ENCODE measurements at regions not wholly inside any gene's neighbourhood (a gene's known extent, or its start where the extent isn't known, plus 50 kb on each side); places are given as distances from the start of the nearest gene placed in this dataset.
A peak's percentile ranks its signal among the peaks of the same experiment; 100 is the strongest.

DNA sequence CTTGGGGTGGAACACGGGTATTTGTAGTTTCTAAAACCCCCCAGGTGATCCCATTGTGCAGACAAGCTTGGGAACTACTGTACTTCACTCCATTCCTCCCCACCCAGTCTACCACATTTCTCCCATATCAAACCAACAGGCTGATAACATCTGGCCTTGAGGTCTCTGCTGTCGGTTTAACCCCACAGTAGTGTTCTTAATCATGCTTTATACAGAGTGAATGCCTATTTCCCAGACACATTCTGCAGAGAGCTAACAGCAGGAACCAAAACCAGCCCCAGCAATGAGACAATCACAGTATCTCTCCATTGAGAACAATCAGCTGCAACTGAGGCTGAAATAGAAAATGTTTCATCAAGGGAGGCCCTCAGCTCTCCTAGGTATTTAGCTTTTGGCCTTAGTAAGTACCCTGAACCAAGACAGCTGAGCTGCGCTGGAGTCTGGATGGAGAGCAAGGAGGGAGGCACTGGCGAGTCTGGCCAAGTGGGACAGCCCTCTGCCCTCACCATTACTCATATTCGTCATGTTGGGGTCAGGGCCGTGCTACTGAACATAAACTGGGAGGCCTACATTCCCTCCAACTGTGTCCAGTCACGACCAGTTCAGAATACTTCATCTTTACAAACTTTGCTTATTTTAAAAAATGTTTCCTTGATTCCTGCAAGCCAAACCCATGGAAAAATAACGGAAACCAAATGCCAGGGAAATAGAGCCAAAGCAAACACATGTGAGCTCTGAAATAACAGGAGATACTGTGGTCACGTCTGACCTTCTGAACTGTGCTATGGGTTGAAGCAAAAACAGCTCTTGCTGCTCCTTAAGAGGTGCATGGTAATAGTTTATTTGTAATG, 81.0 kb downstream of the CCDC34 start:
- no peaks in the 10 kb centered on the region for H4K20me1 ChIP-seq (ENCODE audit: insufficient read depth)
- no peak overlapping the region for H2AFZ ChIP-seq (ENCODE audit: low read depth)
- no peak overlapping the region for H3K4me3 ChIP-seq (ENCODE audit: low read depth in 2 of 2, low read length in 1 of 2)
- ChIA-PET CTCF (interaction anchor here (1.8 to 3.4 kb wide), 2 partner anchors 15 to 204 kb away, joined by 4 to 18 read pairs; no protein-coding TSS in a partner anchor), POLR2A (no interaction called here)
- WGBS (ENCODE audit: low lambda C conversion rate) = 50% methylated on average over 9 of the region's 9 CpGs
- peaks cover 11 to 12% of the 10 kb centered on the region in 2 experiments; a peak in 3 of 4 replicates for H3K4me1 ChIP-seq (ENCODE audit: control insufficient read depth in 1 of 2, insufficient read depth in 2 of 2, low read depth in 1 of 2, low read length in 1 of 2)
- H3K9me2 ChIP-seq = no peaks in the 10 kb centered on the region
- no peaks in the 10 kb centered on the region for H3K9me3 ChIP-seq
- no peaks in the 10 kb centered on the region for H3K79me2 ChIP-seq (ENCODE audit: insufficient read depth)
- H3F3A ChIP-seq (replicated peaks; ENCODE audit: insufficient read depth) = peaks cover 17% of the 10 kb centered on the region
- H3K4me2 ChIP-seq = peak overlapping the region; percentile 14
- no peak overlapping the region for H3K9ac ChIP-seq
- H3K27me3 ChIP-seq (ENCODE audit: insufficient read depth) = no peaks in the 10 kb centered on the region
- no peak for DNase-seq
- no peaks in the 10 kb centered on the region for H3K36me3 ChIP-seq (replicated peaks in 1 of 2; ENCODE audit: control insufficient read depth in 1 of 2, insufficient read depth in 2 of 2, low read length in 1 of 2)
- TF ChIP-seq, protein P1, sequence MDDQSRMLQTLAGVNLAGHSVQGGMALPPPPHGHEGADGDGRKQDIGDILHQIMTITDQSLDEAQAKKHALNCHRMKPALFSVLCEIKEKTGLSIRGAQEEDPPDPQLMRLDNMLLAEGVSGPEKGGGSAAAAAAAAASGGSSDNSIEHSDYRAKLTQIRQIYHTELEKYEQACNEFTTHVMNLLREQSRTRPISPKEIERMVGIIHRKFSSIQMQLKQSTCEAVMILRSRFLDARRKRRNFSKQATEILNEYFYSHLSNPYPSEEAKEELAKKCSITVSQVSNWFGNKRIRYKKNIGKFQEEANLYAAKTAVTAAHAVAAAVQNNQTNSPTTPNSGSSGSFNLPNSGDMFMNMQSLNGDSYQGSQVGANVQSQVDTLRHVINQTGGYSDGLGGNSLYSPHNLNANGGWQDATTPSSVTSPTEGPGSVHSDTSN (IDR thresholded peaks at IDR 0.05) = peak; percentile 39; the same call in 1 of the 2 replicates
- TF ChIP-seq EP300 (IDR thresholded peaks at IDR 0.05; ENCODE audit: borderline replicate concordance in 1 of 2, low read depth in 1 of 2, low read length in 1 of 2) (peak in 1 of 2 experiments; percentile 37; a peak in 1 of 4 replicates), FOXM1 (IDR thresholded peaks at IDR 0.05; ENCODE audit: low read depth) (peak; percentile 32; the same call in 1 of the 2 replicates), SIN3A (IDR thresholded peaks at IDR 0.05; ENCODE audit: borderline replicate concordance, low read depth, low read length) (no peak), NFIC (IDR thresholded peaks at IDR 0.05; ENCODE audit: borderline replicate concordance) (peak; percentile 84), GATA2 (CRISPR knock-in tag; IDR thresholded peaks at IDR 0.05) (peak; percentile 31; the same call in 1 of the 2 replicates), TCF12 (IDR thresholded peaks at IDR 0.05) (peak; percentile 86), RXRA (IDR thresholded peaks at IDR 0.05; ENCODE audit: borderline replicate concordance, low read depth) (peak; percentile 88), GABPA (IDR thresholded peaks at IDR 0.05; ENCODE audit: low read depth) (no peak)
- TF ChIP-seq, protein P2, sequence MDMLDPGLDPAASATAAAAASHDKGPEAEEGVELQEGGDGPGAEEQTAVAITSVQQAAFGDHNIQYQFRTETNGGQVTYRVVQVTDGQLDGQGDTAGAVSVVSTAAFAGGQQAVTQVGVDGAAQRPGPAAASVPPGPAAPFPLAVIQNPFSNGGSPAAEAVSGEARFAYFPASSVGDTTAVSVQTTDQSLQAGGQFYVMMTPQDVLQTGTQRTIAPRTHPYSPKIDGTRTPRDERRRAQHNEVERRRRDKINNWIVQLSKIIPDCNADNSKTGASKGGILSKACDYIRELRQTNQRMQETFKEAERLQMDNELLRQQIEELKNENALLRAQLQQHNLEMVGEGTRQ (IDR thresholded peaks at IDR 0.05; ENCODE audit: borderline replicate concordance, low read depth, low read length) = no peak
- peak overlapping the region; percentile 67 to 69 for H3K27ac ChIP-seq (ENCODE audit: low read depth in 2 of 2, low read length in 1 of 2)

- peak overlapping the region; percentile 14; the same call in 1 of the 2 replicates for H3K4me2 ChIP-seq
- no peak for DNase-seq
- H4K20me1 ChIP-seq (ENCODE audit: insufficient read depth) = no peaks in the 10 kb centered on the region
- H3K27ac ChIP-seq (ENCODE audit: low read depth in 2 of 2, low read length in 1 of 2) = peak overlapping the region in 1 of 2 experiments; percentile 67; a peak in 2 of 4 replicates
- no peaks in the 10 kb centered on the region for H3K27me3 ChIP-seq (ENCODE audit: insufficient read depth)
- H3K4me1 ChIP-seq (ENCODE audit: control insufficient read depth in 1 of 2, insufficient read depth in 2 of 2, low read depth in 1 of 2, low read length in 1 of 2) = peaks cover 11 to 12% of the 10 kb centered on the region in 2 experiments; a peak in 3 of 4 replicates
- no peak overlapping the region for H3K9ac ChIP-seq
- no peak overlapping the region for H2AFZ ChIP-seq (ENCODE audit: low read depth)
- WGBS (ENCODE audit: low lambda C conversion rate) = 83% methylated on average over 2 of the region's 2 CpGs
- POLR2A ChIA-PET = no interaction called here
- no peaks in the 10 kb centered on the region for H3K9me3 ChIP-seq
- no peaks in the 10 kb centered on the region for H3K79me2 ChIP-seq (ENCODE audit: insufficient read depth)
- H3K4me3 ChIP-seq (ENCODE audit: low read depth in 2 of 2, low read length in 1 of 2) = no peak overlapping the region
- H3F3A ChIP-seq (replicated peaks; ENCODE audit: insufficient read depth) = peaks cover 17% of the 10 kb centered on the region
- CTCF ChIA-PET = interaction anchor here (3.4 kb wide), 1 partner anchor 15 kb away, joined by 18 read pairs; no protein-coding TSS in a partner anchor
- no peaks in the 10 kb centered on the region for H3K9me2 ChIP-seq
- no peaks in the 10 kb centered on the region for H3K36me3 ChIP-seq (replicated peaks in 1 of 2; ENCODE audit: control insufficient read depth in 1 of 2, insufficient read depth in 2 of 2, low read length in 1 of 2)
- TF ChIP-seq MEF2A (IDR thresholded peaks at IDR 0.05; ENCODE audit: borderline replicate concordance, low read depth) = no peak
- TF ChIP-seq, protein P3, sequence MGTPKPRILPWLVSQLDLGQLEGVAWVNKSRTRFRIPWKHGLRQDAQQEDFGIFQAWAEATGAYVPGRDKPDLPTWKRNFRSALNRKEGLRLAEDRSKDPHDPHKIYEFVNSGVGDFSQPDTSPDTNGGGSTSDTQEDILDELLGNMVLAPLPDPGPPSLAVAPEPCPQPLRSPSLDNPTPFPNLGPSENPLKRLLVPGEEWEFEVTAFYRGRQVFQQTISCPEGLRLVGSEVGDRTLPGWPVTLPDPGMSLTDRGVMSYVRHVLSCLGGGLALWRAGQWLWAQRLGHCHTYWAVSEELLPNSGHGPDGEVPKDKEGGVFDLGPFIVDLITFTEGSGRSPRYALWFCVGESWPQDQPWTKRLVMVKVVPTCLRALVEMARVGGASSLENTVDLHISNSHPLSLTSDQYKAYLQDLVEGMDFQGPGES (IDR thresholded peaks at IDR 0.05; ENCODE audit: low read depth, low read length) = no peak
Measured at GRCh38 chr11:27281276-27281675, 81.7 kb downstream of the CCDC34 start.

Data from SK-N-SH (cell line).